GM18519 (cell line): ENCODE measurements at regions not wholly inside any gene's neighbourhood (a gene's known extent, or its start where the extent isn't known, plus 50 kb on each side); places are given as distances from the start of the nearest gene placed in this dataset.
A peak's percentile ranks its signal among the peaks of the same experiment; 100 is the strongest.
"Not testable (repeated sequence)": the region's sequence is repeated elsewhere in the genome, so short reads cannot be mapped to it uniquely, and the experiment has no call there.

Experiments used
- ATAC-seq: cut with Tn5 transposase; IDR thresholded peaks from one replicate; pipeline ENCODE4 v1.9.1; 2021; ENCODE audit warnings: mild to moderate bottlenecking, moderate library complexity; ENCODE audit not compliant: unreplicated experiment, low FRiP score

DNA sequence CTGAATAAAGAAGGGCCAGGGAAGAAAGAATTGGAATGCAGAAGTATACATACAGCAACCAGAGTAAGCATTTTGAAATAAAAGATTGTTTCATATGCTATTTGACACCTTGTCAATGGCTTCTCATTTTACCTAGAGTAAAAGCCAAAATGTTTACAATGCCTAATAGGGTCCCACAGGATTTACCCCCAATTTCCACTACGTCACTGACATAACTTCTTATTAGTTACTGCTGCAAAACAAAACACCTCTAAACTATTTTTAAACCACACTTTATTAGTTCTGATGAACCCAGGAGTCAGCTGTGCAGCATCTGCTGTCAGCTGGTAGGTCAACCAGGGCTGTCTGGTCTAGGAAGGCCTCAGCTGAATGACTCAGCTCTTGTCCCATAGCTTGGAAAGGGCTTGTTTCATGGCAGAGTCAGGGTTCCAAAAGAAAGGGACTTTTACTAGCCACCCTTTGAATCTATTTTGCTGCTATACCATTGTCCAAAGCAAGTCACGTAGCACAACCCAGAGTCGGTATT lies 945.1 kb downstream of the EPHA3 start:
- ATAC-seq: no peak

DNA sequence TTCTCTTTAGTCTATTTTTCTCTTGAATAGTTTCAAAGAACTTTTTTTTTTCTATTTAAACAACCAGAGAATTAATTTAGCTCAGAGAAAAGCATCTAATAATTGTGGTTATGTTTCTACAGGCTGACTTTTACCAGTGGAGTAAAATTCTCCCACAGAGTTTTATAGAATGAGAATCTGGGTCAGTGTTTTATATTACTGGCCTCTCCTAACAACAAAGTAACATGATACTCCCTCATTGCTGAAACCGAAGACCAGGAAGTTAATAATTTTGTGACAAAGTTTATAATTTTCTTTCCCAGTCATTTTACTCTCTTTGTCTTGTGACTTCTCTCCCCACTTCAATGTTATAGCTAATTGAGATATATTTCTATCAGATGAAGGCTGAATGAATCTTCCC lies 946.9 kb downstream of the EPHA3 start:
- no peak for ATAC-seq

DNA sequence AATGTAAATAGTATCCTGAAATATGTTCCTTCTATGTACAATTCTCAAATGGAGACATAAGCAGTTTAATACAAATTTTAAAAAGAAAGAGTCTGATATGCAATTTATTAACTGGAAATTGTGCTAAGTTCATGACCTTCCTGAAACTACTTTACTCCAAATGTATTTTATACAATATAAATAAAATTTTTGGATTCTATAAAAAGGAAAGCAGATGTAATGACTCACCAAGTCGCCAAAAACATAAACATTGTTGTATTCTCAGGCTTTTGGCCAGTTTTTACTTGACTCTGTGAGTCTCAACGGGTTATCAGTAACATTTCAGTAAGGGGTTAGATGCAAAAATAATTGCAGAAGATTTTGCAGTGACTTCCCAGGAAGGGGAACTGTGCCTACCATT lies 948.2 kb downstream of the EPHA3 start:
- no peak for ATAC-seq

DNA sequence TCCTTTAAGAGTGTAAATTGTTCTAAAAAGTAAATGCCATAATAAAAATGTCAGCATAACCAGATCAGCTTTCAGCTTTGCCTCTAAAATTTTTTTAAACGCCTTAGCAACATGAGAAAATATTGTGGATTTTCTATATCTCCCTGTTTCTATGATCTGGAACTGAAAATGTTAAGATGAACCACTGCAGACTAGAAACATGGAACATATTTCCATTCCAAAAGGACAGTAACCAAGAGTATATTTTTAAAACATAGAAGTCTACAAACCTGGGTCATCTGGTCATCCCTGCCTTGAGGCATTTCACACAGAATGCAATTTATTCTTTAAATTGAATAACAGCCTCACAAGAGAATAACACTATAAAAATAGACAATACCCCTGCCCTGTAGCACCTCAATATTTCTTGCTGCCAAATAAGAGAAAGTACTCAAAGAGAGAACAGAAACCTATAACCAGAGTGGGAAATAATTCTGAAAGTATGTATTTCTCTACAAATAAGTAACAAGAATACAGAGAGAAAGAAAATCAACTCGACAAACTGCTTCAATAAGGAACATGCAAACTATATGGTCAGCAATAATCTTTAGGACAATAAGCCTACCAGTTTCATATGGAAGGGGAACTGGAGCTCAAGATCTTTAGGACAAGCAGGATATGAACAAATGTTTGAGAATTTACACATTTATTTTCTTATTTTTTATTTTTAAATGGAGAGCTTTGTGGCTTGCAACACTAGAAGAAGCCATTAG lies 949.0 kb downstream of the EPHA3 start:
- no peak for ATAC-seq

DNA sequence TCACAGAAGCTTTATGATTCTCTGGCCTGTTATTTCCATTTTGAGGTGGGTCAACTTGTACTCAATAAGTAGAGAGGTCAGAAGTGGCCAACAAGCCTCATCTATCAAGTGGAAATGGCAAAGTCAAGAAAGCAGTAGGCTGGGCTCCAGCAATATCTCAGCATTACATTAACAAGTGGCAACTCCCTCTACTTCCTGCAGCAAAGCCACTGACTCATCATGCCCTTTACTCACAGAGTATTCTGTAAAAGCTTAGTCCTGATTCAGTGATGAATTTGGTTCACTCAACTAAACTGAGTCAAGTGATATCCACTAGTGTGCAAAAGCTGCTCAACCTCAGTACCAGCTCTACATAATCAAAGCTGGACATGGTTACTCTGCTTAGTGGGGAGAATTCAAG lies 954.6 kb downstream of the EPHA3 start:
- no peak for ATAC-seq

- no peak for ATAC-seq
Measured at GRCh38 chr3:90062631-90063200, 955.3 kb downstream of the EPHA3 start.

DNA sequence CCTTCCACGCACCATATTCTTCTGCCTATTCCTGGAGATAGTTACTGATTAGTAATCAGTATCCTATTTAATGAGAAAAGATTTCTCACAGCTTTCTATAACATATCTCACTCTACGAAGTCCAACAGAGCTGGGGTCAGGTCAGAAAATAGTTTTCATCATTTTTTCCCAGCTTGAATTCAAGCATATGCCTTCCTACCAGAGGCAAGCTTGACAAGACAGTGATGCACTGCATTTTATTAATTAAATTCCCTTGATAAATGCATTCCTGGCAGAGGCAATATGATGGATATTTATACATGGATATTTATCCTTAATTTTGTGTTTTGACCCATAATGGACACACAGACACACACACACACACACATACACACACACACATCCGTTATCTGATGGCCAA lies 961.4 kb downstream of the EPHA3 start:
- no peak for ATAC-seq

GRCh38 chr3:90069748-90070147 lies 962.3 kb downstream of the EPHA3 start:
- ATAC-seq: no peak

DNA sequence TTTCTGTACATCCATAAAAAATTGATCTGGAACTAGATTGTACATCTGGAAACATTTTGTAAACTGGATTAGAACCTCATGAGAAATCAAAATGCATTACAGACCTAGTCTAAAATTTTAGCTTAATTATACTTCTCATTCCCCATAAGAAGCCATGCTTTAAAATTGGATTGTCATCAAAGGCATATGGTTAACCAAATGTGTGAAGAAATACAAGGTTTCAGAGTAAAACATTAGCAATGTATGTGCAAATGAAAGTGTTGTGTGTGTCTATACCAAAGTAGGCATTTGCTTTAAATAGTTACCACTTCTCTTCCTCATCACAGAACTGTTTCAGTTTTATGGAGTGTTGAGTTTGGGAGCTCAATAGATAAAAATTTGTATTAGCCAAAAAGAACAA lies 968.7 kb downstream of the EPHA3 start:
- no peak for ATAC-seq

DNA sequence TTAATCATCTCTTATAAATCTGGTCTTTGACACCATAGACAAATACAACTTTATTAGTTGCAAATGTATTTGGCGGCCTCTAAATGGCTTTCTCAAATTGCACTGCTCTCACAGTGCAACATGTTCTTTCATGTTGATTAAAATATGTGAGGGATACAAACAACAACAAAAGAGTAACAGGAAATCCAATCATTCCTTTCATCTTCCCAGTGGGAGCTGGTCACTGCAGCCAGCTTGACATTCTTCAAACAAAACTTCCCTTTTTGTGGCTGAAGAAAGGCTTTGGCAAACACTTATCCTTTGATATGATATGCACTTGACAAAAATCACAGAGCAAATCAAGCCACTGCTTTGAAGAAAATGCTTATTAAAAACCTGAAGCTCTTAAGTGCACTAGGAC lies 973.6 kb downstream of the EPHA3 start:
- ATAC-seq: no peak

GRCh38 chr3:90086297-90086696 lies 978.9 kb downstream of the EPHA3 start:
- not testable (repeated sequence) for ATAC-seq

GRCh38 chr3:90087703-90088102 lies 980.3 kb downstream of the EPHA3 start:
- ATAC-seq: no peak

- peak; percentile 83 for ATAC-seq
Measured at GRCh38 chr3:90091549-90091948, 984.1 kb downstream of the EPHA3 start.

- ATAC-seq: no peak
Measured at GRCh38 chr3:90092994-90093393, 985.6 kb downstream of the EPHA3 start.

GRCh38 chr3:90095811-90096210 lies 988.4 kb downstream of the EPHA3 start:
- no peak for ATAC-seq

DNA sequence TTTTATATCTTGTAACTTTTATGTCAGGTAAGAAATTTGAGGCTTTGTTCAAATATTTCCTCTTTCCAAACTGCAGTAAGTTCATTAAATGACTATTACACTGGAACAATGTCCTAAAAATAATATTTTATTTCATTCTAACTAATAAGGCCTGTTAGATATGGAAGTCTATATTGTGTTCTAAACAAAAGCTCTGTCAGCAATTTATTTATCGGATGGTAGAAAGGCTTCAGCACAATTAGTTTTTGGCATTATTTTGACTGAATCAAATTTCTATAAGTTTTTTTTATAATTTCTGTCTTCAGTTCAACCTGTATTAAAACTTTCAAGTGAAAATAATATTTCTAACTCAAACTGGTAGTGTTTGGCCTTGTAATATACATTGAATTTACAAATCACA lies 992.1 kb downstream of the EPHA3 start:
- ATAC-seq: no peak

DNA sequence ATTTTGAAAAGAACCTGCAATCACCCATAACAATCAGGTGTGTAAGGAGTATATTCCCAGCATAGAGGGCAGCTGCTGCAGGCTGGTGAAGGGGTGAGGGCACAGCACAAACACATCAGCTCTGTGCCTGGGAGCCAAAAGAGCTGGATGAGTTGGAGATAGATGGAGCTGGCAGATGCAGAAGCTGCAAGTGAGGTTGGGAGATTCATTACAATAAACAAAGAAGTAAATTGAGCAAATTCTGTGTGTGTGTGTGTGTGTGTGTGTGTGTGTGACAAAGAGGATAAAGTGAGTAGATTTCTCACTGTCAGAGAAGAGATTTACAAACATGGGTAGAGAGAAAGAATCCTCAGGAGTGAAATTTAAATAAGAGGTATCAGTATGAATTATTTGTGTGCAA lies 994.7 kb downstream of the EPHA3 start:
- ATAC-seq: no peak

GRCh38 chr3:90121326-90121725 lies 1013.9 kb downstream of the EPHA3 start:
- no peak for ATAC-seq

GRCh38 chr3:90128391-90128790 lies 1021.0 kb downstream of the EPHA3 start:
- ATAC-seq: no peak

DNA sequence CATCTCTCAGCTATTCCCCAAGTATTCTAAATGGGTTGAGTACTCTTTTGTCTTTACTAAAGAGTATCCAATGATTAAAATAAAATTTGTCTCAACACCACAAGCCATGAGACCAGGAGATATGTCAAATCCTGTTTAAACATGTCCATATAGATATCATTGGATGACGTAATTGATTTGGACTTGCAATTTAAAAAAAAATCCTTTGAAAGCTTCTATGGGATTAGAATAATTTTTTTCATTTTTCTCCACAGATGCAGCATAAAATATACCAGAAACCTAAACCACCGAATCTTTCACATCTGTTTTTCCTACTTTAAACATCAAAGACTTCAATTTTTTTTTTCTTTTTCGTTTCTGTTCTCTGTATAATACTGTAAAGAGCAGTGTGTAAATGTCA lies 1022.3 kb downstream of the EPHA3 start:
- no peak for ATAC-seq

DNA sequence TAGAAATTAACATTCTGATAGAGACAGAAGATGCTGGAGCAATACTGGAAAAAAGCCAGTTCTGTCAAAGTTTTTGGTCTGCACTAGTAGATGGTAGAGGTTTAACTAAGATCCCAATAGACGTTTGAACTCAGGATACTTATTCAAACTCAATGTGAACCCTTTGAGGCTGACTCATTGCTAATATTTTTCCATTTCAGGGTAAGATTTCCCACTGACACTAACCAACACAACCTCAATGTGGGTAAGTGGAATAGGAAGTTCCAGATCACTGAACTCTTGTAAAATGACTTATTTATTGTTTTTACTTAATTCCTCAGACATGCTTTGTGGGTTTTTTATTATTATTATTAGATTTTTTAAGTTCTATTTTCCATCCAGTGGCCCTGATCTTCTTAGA lies 1024.8 kb downstream of the EPHA3 start:
- ATAC-seq: no peak

DNA sequence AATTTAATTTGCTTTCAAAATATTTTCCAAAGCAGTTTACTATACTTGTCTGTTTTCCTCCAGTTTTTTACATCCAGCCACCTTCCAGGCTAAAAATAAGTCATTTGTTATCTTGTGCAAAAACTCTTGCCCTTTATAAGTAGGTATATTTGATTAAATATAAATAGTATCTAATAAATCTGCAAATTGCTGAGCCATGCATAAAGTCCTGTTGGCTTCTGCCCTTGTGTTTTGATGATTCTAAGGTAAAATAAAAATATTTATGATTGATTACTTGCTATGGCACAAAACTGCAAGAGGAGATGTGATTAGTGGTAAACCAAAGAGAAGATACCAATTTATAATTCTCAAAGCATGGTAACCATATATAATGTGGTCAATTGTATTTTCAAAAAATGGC lies 1026.7 kb downstream of the EPHA3 start:
- no peak for ATAC-seq
